Neural progenitor cell (in vitro differentiated cells): ENCODE measurements at regions not wholly inside any gene's neighbourhood (a gene's known extent, or its start where the extent isn't known, plus 50 kb on each side); places are given as distances from the start of the nearest gene placed in this dataset.

Experiments used
- DNase-seq: peaks from one replicate; pipeline ENCODE4 v3.0.0-alpha.2; 2016; ENCODE audit warnings: low spot score
- H2AFZ ChIP-seq: fragments of 200-600 bp; sonication (generic); replicated peaks from 2 replicates; pipeline ENCODE4 v1.6.1; 2016; ENCODE audit warnings: antibody characterized with exemption
- H3F3A ChIP-seq: fragments of 200-600 bp; sonication (generic); 2 replicates; pipeline ENCODE4 v1.6.1; 2016; ENCODE audit warnings: antibody characterized with exemption, low read depth
- H3K27ac ChIP-seq: fragments of 200-600 bp; sonication (generic); 2 replicates; pipeline ENCODE4 v1.5.1; 2016; ENCODE audit warnings: mild to moderate bottlenecking
- H3K27me3 ChIP-seq: fragments of 200-600 bp; sonication (generic); 2 replicates; pipeline ENCODE4 v1.6.1; 2016; ENCODE audit warnings: mild to moderate bottlenecking, moderate library complexity
- H3K36me3 ChIP-seq: fragments of 200-600 bp; sonication (generic); 2 replicates; pipeline ENCODE4 v1.5.1; 2016
- H3K4me1 ChIP-seq: fragments of 200-600 bp; sonication (generic); 2 replicates; pipeline ENCODE4 v1.6.1; 2016; ENCODE audit warnings: mixed run types
- H3K4me2 ChIP-seq: fragments of 200-600 bp; sonication (generic); 2 replicates; pipeline ENCODE4 v1.6.1; 2016
- H3K4me3 ChIP-seq: fragments of 200-600 bp; sonication (generic); 2 replicates; pipeline ENCODE4 v1.5.1; 2016
- H3K79me2 ChIP-seq: fragments of 200-600 bp; sonication (generic); 2 replicates; pipeline ENCODE4 v1.6.1; 2016; ENCODE audit warnings: low read depth
- H3K9ac ChIP-seq: fragments of 200-600 bp; sonication (generic); 2 replicates; pipeline ENCODE4 v1.6.1; 2016
- H3K9me3 ChIP-seq: fragments of 200-600 bp; sonication (generic); 2 replicates; pipeline ENCODE4 v1.5.1; 2016; ENCODE audit warnings: low read depth
- H4K20me1 ChIP-seq: fragments of 200-600 bp; sonication (generic); 2 replicates; pipeline ENCODE4 v1.6.1; 2016; ENCODE audit warnings: low read depth
- H3K27ac Mint-ChIP-seq: 3 replicates; pipeline ENCODE4 v1.8.0; 2021; ENCODE audit warnings: mixed read lengths
- H3K27me3 Mint-ChIP-seq: 2 replicates; pipeline ENCODE4 v1.8.0; 2022; ENCODE audit warnings: low read depth, mild to moderate bottlenecking, inconsistent platforms, moderate library complexity, mixed read lengths; ENCODE audit not compliant: insufficient read depth
- H3K36me3 Mint-ChIP-seq: 3 replicates; pipeline ENCODE4 v1.8.0; 2021; ENCODE audit warnings: mixed read lengths
- H3K4me1 Mint-ChIP-seq: 3 replicates; pipeline ENCODE4 v1.8.0; 2021; ENCODE audit warnings: mixed read lengths
- H3K4me3 Mint-ChIP-seq: 3 replicates; pipeline ENCODE4 v1.8.0; 2021; ENCODE audit warnings: mild to moderate bottlenecking, moderate library complexity, mixed read lengths
- H3K9me3 Mint-ChIP-seq: 3 replicates; pipeline ENCODE4 v1.8.0; 2020; ENCODE audit warnings: mixed read lengths
- CTCF ChIP-seq: fragments of 200-600 bp; sonication (generic); IDR thresholded peaks from 2 replicates; pipeline ENCODE4 v1.5.1; 2017; ENCODE audit warnings: antibody characterized with exemption, mild to moderate bottlenecking
- EZH2 ChIP-seq: fragments of 200-600 bp; sonication (generic); IDR thresholded peaks from 2 replicates; pipeline ENCODE4 v1.6.1; 2017; ENCODE audit warnings: antibody characterized with exemption, mild to moderate bottlenecking, moderate library complexity
- EZH2phosphoT487 ChIP-seq: fragments of 200-600 bp; sonication (generic); IDR thresholded peaks from 2 replicates; pipeline ENCODE4 v1.6.1; 2017; ENCODE audit warnings: antibody characterized with exemption

- Histone ChIP-seq H2AFZ (no peak overlapping the region), H3K4me3 (no peak overlapping the region), H3K27ac (no peak overlapping the region), H3K27me3 (no peaks in the 10 kb centered on the region), H3K36me3 (no peaks in the 10 kb centered on the region), H3K79me2 (no peaks in the 10 kb centered on the region), H3K9ac (no peak overlapping the region), H3K4me2 (no peak overlapping the region), H3F3A (no peaks in the 10 kb centered on the region), H3K4me1 (no peaks in the 10 kb centered on the region), H3K9me3 (no peaks in the 10 kb centered on the region), H4K20me1 (no peaks in the 10 kb centered on the region)
- Mint-ChIP-seq H3K27me3 (peaks cover 2% of the 10 kb centered on the region), H3K4me3 (no peak overlapping the region), H3K4me1 (no peaks in the 10 kb centered on the region), H3K36me3 (no peaks in the 10 kb centered on the region), H3K9me3 (peaks cover 11% of the 10 kb centered on the region), H3K27ac (no peak overlapping the region)
- TF ChIP-seq EZH2phosphoT487 = no peak
- TF ChIP-seq CTCF = no peak
- no peak for TF ChIP-seq EZH2
- no peak for DNase-seq
Measured at GRCh38 chr4:28772066-28772465, 1911.4 kb downstream of the STIM2 start.

- H3K4me3 Mint-ChIP-seq = no peak overlapping the region
- H3K27ac Mint-ChIP-seq = no peak overlapping the region
- no peaks in the 10 kb centered on the region for H3F3A ChIP-seq
- H3K79me2 ChIP-seq = no peaks in the 10 kb centered on the region
- H3K36me3 Mint-ChIP-seq = no peaks in the 10 kb centered on the region
- no peaks in the 10 kb centered on the region for H4K20me1 ChIP-seq
- no peak overlapping the region for H2AFZ ChIP-seq
- no peaks in the 10 kb centered on the region for H3K27me3 ChIP-seq
- peaks cover 2% of the 10 kb centered on the region for H3K27me3 Mint-ChIP-seq
- H3K4me3 ChIP-seq = no peak overlapping the region
- no peak overlapping the region for H3K9ac ChIP-seq
- peaks cover 5% of the 10 kb centered on the region for H3K9me3 Mint-ChIP-seq
- H3K27ac ChIP-seq = no peak overlapping the region
- TF ChIP-seq CTCF (no peak), EZH2 (no peak)
- H3K4me1 Mint-ChIP-seq = no peaks in the 10 kb centered on the region
- H3K4me1 ChIP-seq = no peaks in the 10 kb centered on the region
- H3K36me3 ChIP-seq = no peaks in the 10 kb centered on the region
- H3K9me3 ChIP-seq = no peaks in the 10 kb centered on the region
- H3K4me2 ChIP-seq = no peak overlapping the region
- no peak for DNase-seq
Measured at GRCh38 chr4:28772788-28773187, 1912.1 kb downstream of the STIM2 start.

- Histone ChIP-seq H3K27ac (no peak overlapping the region), H3F3A (no peaks in the 10 kb centered on the region), H3K79me2 (no peaks in the 10 kb centered on the region), H4K20me1 (no peaks in the 10 kb centered on the region), H2AFZ (no peak overlapping the region), H3K4me3 (no peak overlapping the region), H3K4me1 (no peaks in the 10 kb centered on the region), H3K27me3 (no peaks in the 10 kb centered on the region), H3K9me3 (no peaks in the 10 kb centered on the region), H3K9ac (no peak overlapping the region), H3K4me2 (no peak overlapping the region), H3K36me3 (no peaks in the 10 kb centered on the region)
- H3K4me3 Mint-ChIP-seq = no peak overlapping the region
- peaks cover 2% of the 10 kb centered on the region for H3K9me3 Mint-ChIP-seq
- H3K27ac Mint-ChIP-seq = no peak overlapping the region
- peaks cover 2% of the 10 kb centered on the region for H3K27me3 Mint-ChIP-seq
- H3K4me1 Mint-ChIP-seq = no peaks in the 10 kb centered on the region
- no peak for DNase-seq
- no peaks in the 10 kb centered on the region for H3K36me3 Mint-ChIP-seq
- TF ChIP-seq EZH2 (no peak), CTCF (no peak), EZH2phosphoT487 (no peak)
Measured at GRCh38 chr4:28774344-28774743, 1913.7 kb downstream of the STIM2 start.

GRCh38 chr4:28776004-28776403 is 1915.4 kb downstream of the STIM2 start:
- Histone ChIP-seq H3K4me2 (no peak overlapping the region), H3K36me3 (no peaks in the 10 kb centered on the region), H3K4me3 (no peak overlapping the region), H3K79me2 (no peaks in the 10 kb centered on the region), H4K20me1 (no peaks in the 10 kb centered on the region), H2AFZ (no peak overlapping the region), H3K27me3 (no peaks in the 10 kb centered on the region), H3K9ac (no peak overlapping the region), H3K4me1 (no peaks in the 10 kb centered on the region), H3K27ac (no peak overlapping the region), H3K9me3 (no peaks in the 10 kb centered on the region), H3F3A (no peaks in the 10 kb centered on the region)
- Mint-ChIP-seq H3K27me3 (peaks cover 2% of the 10 kb centered on the region), H3K27ac (no peak overlapping the region), H3K4me3 (no peak overlapping the region), H3K9me3 (peaks cover 2% of the 10 kb centered on the region), H3K4me1 (no peaks in the 10 kb centered on the region), H3K36me3 (no peaks in the 10 kb centered on the region)
- TF ChIP-seq EZH2phosphoT487 (no peak), CTCF (no peak), EZH2 (no peak)
- DNase-seq = no peak
